Liver (tissue), 8 donors: ENCODE measurements at regions not wholly inside any gene's neighbourhood (a gene's known extent, or its start where the extent isn't known, plus 50 kb on each side); places are given as distances from the start of the nearest gene placed in this dataset.

Experiments
- DNase-seq: peaks from one replicate; pipeline ENCODE4 v3.0.0-alpha.2; 2017; ENCODE audit warnings: low spot score
- H3K27ac ChIP-seq, 2 donors: one replicate each; pipeline ENCODE4 v1.7.0; 2013; ENCODE audit warnings: inconsistent platforms in 2 of 2, low read length in 2 of 2, control low read depth in 1 of 2, low read depth in 1 of 2, mild to moderate bottlenecking in 1 of 2
- H3K27me3 ChIP-seq, 4 donors: one replicate each; pipeline versions ENCODE4 v1.6.1 to v1.7.0; 2013; ENCODE audit warnings: low read length in 3 of 4, inconsistent platforms in 1 of 4, mild to moderate bottlenecking in 1 of 4, moderate library complexity in 1 of 4; ENCODE audit not compliant: control insufficient read depth in 4 of 4, insufficient read depth in 4 of 4
- H3K36me3 ChIP-seq, 4 donors: one replicate each; pipeline versions ENCODE4 v1.6.1 to v1.7.0; 2013; ENCODE audit warnings: low read length in 3 of 4, mild to moderate bottlenecking in 3 of 4, low read depth in 1 of 4, moderate library complexity in 1 of 4; ENCODE audit not compliant: control insufficient read depth in 4 of 4, insufficient read depth in 3 of 4
- H3K4me1 ChIP-seq, 4 donors: one replicate each; pipeline versions ENCODE4 v1.6.1 to v1.7.0; 2013; ENCODE audit warnings: low read length in 3 of 4, mild to moderate bottlenecking in 3 of 4, moderate library complexity in 1 of 4; ENCODE audit not compliant: control insufficient read depth in 4 of 4, insufficient read depth in 4 of 4
- H3K4me3 ChIP-seq, 3 donors: one replicate each; pipeline versions ENCODE4 v1.6.1 to v1.7.0; 2013; ENCODE audit warnings: low read length in 3 of 3, control low read depth in 1 of 3, low read depth in 1 of 3, mild to moderate bottlenecking in 1 of 3
- H3K9ac ChIP-seq, 2 donors: one replicate each; pipeline ENCODE4 v1.7.0; 2013; ENCODE audit warnings: low read length in 2 of 2, mild to moderate bottlenecking in 2 of 2, moderate library complexity in 2 of 2, control low read depth in 1 of 2, low read depth in 1 of 2
- H3K9me3 ChIP-seq, 4 donors: one replicate each; pipeline versions ENCODE4 v1.6.1 to v1.7.0; 2013; ENCODE audit warnings: low read length in 3 of 4; ENCODE audit not compliant: control insufficient read depth in 4 of 4
- ATF3 ChIP-seq: IDR thresholded peaks from 2 replicates; pipeline ENCODE4 v1.6.1; 2016; ENCODE audit warnings: antibody characterized with exemption
- CTCF ChIP-seq: fragments of 150-350 bp; IDR thresholded peaks from 2 replicates; pipeline ENCODE4 v1.5.1; 2017; ENCODE audit warnings: improper control_type of control experiment, low read depth, low read length; ENCODE audit not compliant: missing input control
- EGR1 ChIP-seq, 2 donors: IDR thresholded peaks; 2 replicates each; pipeline ENCODE4 v1.6.1; 2016 to 2018; ENCODE audit warnings: antibody characterized with exemption in 2 of 2, low read depth in 2 of 2
- FOXA1 ChIP-seq: IDR thresholded peaks from 2 replicates; pipeline ENCODE4 v1.6.1; 2016; ENCODE audit warnings: antibody characterized with exemption
- FOXA2 ChIP-seq: IDR thresholded peaks from 2 replicates; pipeline ENCODE4 v1.6.1; 2016; ENCODE audit warnings: antibody characterized with exemption
- GABPA ChIP-seq, 2 donors: IDR thresholded peaks in 1 of 2; conservative IDR thresholded peaks in 1 of 2; 2 replicates each; pipeline ENCODE4 v1.6.1; 2016; ENCODE audit warnings: antibody characterized with exemption in 2 of 2, mild to moderate bottlenecking in 1 of 2, moderate library complexity in 1 of 2
- HNF4G ChIP-seq: IDR thresholded peaks from 2 replicates; pipeline ENCODE4 v1.6.1; 2016; ENCODE audit warnings: antibody characterized with exemption
- JUND ChIP-seq, 2 donors: IDR thresholded peaks; 2 replicates each; pipeline ENCODE4 v1.6.1; 2016; ENCODE audit warnings: antibody characterized with exemption in 2 of 2
- MAX ChIP-seq: IDR thresholded peaks from 2 replicates; pipeline ENCODE4 v1.6.1; 2016; ENCODE audit warnings: antibody characterized with exemption
- NR2F2 ChIP-seq: IDR thresholded peaks from 2 replicates; pipeline ENCODE4 v1.6.1; 2016; ENCODE audit warnings: antibody characterized with exemption
- RAD21 ChIP-seq, 2 donors: IDR thresholded peaks; 2 replicates each; pipeline ENCODE4 v1.6.1; 2016; ENCODE audit warnings: antibody characterized with exemption in 2 of 2, mild to moderate bottlenecking in 2 of 2
- REST ChIP-seq: IDR thresholded peaks from 2 replicates; pipeline ENCODE4 v1.6.1; 2016; ENCODE audit warnings: antibody characterized with exemption, mild to moderate bottlenecking
- RXRA ChIP-seq, 2 donors: IDR thresholded peaks; 2 replicates each; pipeline ENCODE4 v1.6.1; 2017 to 2018; ENCODE audit warnings: antibody characterized with exemption in 2 of 2, mild to moderate bottlenecking in 1 of 2
- SP1 ChIP-seq: IDR thresholded peaks from 2 replicates; pipeline ENCODE4 v1.6.1; 2018; ENCODE audit warnings: antibody characterized with exemption, mild to moderate bottlenecking
- TAF1 ChIP-seq: conservative IDR thresholded peaks from 2 replicates; pipeline ENCODE4 v1.6.1; 2016; ENCODE audit warnings: antibody characterized with exemption, mild to moderate bottlenecking
- YY1 ChIP-seq: IDR thresholded peaks from 2 replicates; pipeline ENCODE4 v1.6.1; 2016; ENCODE audit warnings: antibody characterized with exemption, mild to moderate bottlenecking
- ZBTB33 ChIP-seq: IDR thresholded peaks from 2 replicates; pipeline ENCODE4 v1.6.1; 2016; ENCODE audit warnings: antibody characterized with exemption
- WGBS: extraction: QIAGEN DNeasy Blood & Tissue Kit; methylation state at CpG from one replicate; pipeline ENCODE4 v1.1.7; 2013; 5-methylcytosine and 5-hydroxymethylcytosine counted together
- donor health status: healthy.
- donor health status: healthy.
- donor health status: healthy.
- donor health status: healthy.
- donor health status: healthy.

DNA sequence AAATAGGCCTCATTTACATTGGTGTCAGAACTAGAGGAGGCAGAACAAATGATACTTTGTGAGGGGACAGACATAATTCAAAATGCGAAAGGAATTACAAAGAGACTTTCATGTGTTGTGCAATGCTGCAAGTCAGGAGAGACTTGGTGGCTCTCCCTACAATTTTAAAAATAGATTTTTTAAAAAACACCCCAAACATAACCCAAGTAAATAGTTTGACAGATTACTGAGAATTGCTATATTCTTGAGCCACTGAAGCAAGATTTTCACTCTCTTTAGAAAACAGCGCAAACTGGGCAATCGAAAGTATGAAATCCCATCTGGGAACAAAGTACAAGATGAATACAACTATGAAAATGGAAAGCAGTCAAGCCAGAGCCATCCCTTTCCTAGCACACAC, 126.3 kb upstream of the NPY start:
- Histone ChIP-seq H3K9ac (no peak overlapping the region), H3K9me3 (no peaks in the 10 kb centered on the region), H3K36me3 (no peaks in the 10 kb centered on the region), H3K4me1 (no peaks in the 10 kb centered on the region), H3K27ac (no peak overlapping the region), H3K27me3 (no peaks in the 10 kb centered on the region), H3K4me3 (no peak overlapping the region)
- TF ChIP-seq REST (no peak), ZBTB33 (no peak), CTCF (no peak), FOXA1 (no peak), NR2F2 (no peak), RXRA (IDR thresholded peaks at IDR 0.05) (no peak), YY1 (no peak), SP1 (no peak), RAD21 (IDR thresholded peaks at IDR 0.05) (no peak), ATF3 (no peak), TAF1 (no peak), EGR1 (IDR thresholded peaks at IDR 0.05; ENCODE audit: low read depth in 2 of 2) (no peak), FOXA2 (no peak), GABPA (IDR thresholded peaks at IDR 0.05 in 1 of 2, conservative IDR thresholded peaks at IDR 0.05 in 1 of 2) (no peak)
- WGBS: 96% methylated on average over 3 of the region's 3 CpGs
- no peak for DNase-seq

DNA sequence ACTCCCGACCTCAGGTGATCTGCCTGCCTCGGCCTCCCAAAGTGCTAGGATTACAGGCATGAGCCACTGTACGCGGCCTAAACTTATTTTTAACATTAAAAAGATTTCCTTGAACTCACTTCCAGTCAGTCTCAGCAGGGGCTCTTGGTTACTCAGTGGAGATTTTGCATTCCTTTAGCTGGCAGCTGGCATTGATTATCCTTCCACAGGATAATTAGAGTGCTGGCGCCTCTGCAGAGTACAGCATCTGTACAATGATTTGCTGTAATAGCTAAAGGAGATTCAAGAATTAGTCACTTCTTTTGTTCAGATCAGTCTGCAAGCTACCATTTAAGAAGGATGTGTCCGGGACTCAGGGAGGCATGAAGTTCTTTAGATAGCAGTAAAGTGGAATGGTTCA, 125.0 kb upstream of the NPY start:
- Histone ChIP-seq H3K9ac (no peak overlapping the region), H3K27ac (no peak overlapping the region), H3K27me3 (no peaks in the 10 kb centered on the region), H3K36me3 (no peaks in the 10 kb centered on the region), H3K4me3 (no peak overlapping the region), H3K9me3 (no peaks in the 10 kb centered on the region), H3K4me1 (no peaks in the 10 kb centered on the region)
- WGBS: 91% methylated on average over 6 of the region's 6 CpGs
- no peak for DNase-seq
- TF ChIP-seq TAF1 (no peak), FOXA2 (no peak), YY1 (no peak), REST (no peak), MAX (no peak), ZBTB33 (no peak), EGR1 (IDR thresholded peaks at IDR 0.05; ENCODE audit: low read depth in 2 of 2) (no peak), RXRA (IDR thresholded peaks at IDR 0.05) (no peak), HNF4G (no peak), JUND (IDR thresholded peaks at IDR 0.05) (no peak)
